HEK293 (cell line): ENCODE measurements at regions not wholly inside any gene's neighbourhood (a gene's known extent, or its start where the extent isn't known, plus 50 kb on each side); places are given as distances from the start of the nearest gene placed in this dataset.

Experiments used
- CTCF ChIA-PET: fragments of 350-600 bp; formaldehyde crosslinking; extraction: SDS; loops from one replicate; lab custom pipeline; 2021; ENCODE audit warnings: antibody characterized with exemption; lab: Yijun Ruan, JAX
- POLR2A ChIA-PET: fragments of 300-600 bp; formaldehyde crosslinking; extraction: SDS; loops from one replicate; lab custom pipeline; 2020; ENCODE audit warnings: antibody characterized with exemption, inconsistent platforms; lab: Yijun Ruan, JAX
- H3K27ac ChIP-seq: fragments of 200-500 bp; sonication (Bioruptor generic); 2 replicates; pipeline ENCODE4 v1.5.1; 2014; ENCODE audit warnings: low read depth, low read length, control low read depth, inconsistent platforms; ENCODE audit errors: extremely low read depth
- H3K36me3 ChIP-seq, 2 experiments: fragments of 200-500 bp in 1 of 2; sonication (Bioruptor generic) in 1 of 2; 1 replicate in 1 of 2; 2 replicates in 1 of 2; pipeline ENCODE4 v1.5.1; 2014 to 2017; ENCODE audit warnings: inconsistent platforms in 2 of 2, low read length in 2 of 2; ENCODE audit not compliant: control insufficient read depth in 2 of 2, insufficient read depth in 1 of 2
- H3K4me1 ChIP-seq: fragments of 200-500 bp; sonication (Bioruptor generic); 2 replicates; pipeline ENCODE4 v1.5.1; 2014; ENCODE audit warnings: mild to moderate bottlenecking, low read length, inconsistent platforms; ENCODE audit not compliant: control insufficient read depth, insufficient read depth
- H3K4me3 ChIP-seq: 2 replicates; pipeline ENCODE4 v1.5.1; 2011; ENCODE audit warnings: low read depth, mild to moderate bottlenecking, control low read depth, low read length, moderate library complexity
- H3K9me3 ChIP-seq: fragments of 200-500 bp; sonication (Bioruptor generic); 2 replicates; pipeline ENCODE4 v1.5.1; 2014; ENCODE audit warnings: low read depth, low read length, inconsistent platforms; ENCODE audit not compliant: control insufficient read depth, insufficient read depth
- EGR2 ChIP-seq: fragments of 450-650 bp; formaldehyde crosslinking; IDR thresholded peaks from 2 replicates; pipeline ENCODE4 v1.5.1; 2016; ENCODE audit warnings: low read depth, missing biosample characterization, missing genetic modification characterization
- GLIS1 ChIP-seq: fragments of 450-650 bp; formaldehyde crosslinking; IDR thresholded peaks from 2 replicates; pipeline ENCODE4 v1.5.1; 2016; ENCODE audit warnings: missing biosample characterization, missing genetic modification characterization
- HOXC10 ChIP-seq: sonication (generic); formaldehyde crosslinking; IDR thresholded peaks from 2 replicates; pipeline ENCODE4 v1.8.1; 2023; ENCODE audit warnings: mild to moderate bottlenecking, missing genetic modification reagents
- KLF10 ChIP-seq: fragments of 450-650 bp; IDR thresholded peaks from 2 replicates; pipeline ENCODE4 v1.5.1; 2018; ENCODE audit warnings: missing biosample characterization, mild to moderate bottlenecking, missing genetic modification characterization
- PRDM1 ChIP-seq: fragments of 450-650 bp; formaldehyde crosslinking; IDR thresholded peaks from 2 replicates; pipeline ENCODE4; 2016; ENCODE audit warnings: missing biosample characterization, missing genetic modification characterization
- ZBTB17 ChIP-seq: fragments of 450-650 bp; formaldehyde crosslinking; IDR thresholded peaks from 2 replicates; pipeline ENCODE4 v1.5.1; 2016; ENCODE audit warnings: missing biosample characterization, missing genetic modification characterization
- ZFHX2 ChIP-seq: fragments of 450-650 bp; formaldehyde crosslinking; conservative IDR thresholded peaks from 2 replicates; pipeline ENCODE4 v1.5.1; 2016; ENCODE audit warnings: missing biosample characterization, missing genetic modification characterization
- ZNF223 ChIP-seq: fragments of 450-650 bp; formaldehyde crosslinking; IDR thresholded peaks from 2 replicates; pipeline ENCODE4 v1.5.1; 2016; ENCODE audit warnings: missing biosample characterization, missing genetic modification characterization
- ZNF324 ChIP-seq: fragments of 450-650 bp; formaldehyde crosslinking; IDR thresholded peaks from 2 replicates; pipeline ENCODE4 v1.5.1; 2016; ENCODE audit warnings: missing biosample characterization, missing genetic modification characterization
- ZNF423 ChIP-seq: fragments of 450-650 bp; formaldehyde crosslinking; IDR thresholded peaks from 2 replicates; pipeline ENCODE4 v1.5.1; 2016; ENCODE audit warnings: missing biosample characterization, missing genetic modification characterization
- ZNF624 ChIP-seq: fragments of 450-650 bp; formaldehyde crosslinking; IDR thresholded peaks from 2 replicates; pipeline ENCODE4 v1.5.1; 2017; ENCODE audit warnings: missing biosample characterization, missing genetic modification characterization
- ZNF658 ChIP-seq: fragments of 450-650 bp; formaldehyde crosslinking; IDR thresholded peaks from 2 replicates; pipeline ENCODE4; 2016; ENCODE audit warnings: missing biosample characterization, missing genetic modification characterization
- ZNF670 ChIP-seq: fragments of 450-650 bp; formaldehyde crosslinking; IDR thresholded peaks from 2 replicates; pipeline ENCODE4 v1.5.1; 2016; ENCODE audit warnings: missing biosample characterization, missing genetic modification characterization, low read depth
- ZSCAN16 ChIP-seq: fragments of 450-650 bp; formaldehyde crosslinking; IDR thresholded peaks from 2 replicates; pipeline ENCODE4 v1.5.1; 2016; ENCODE audit warnings: missing biosample characterization, missing genetic modification characterization
- TF ChIP-seq, protein P1 (sequence below): fragments of 450-650 bp; formaldehyde crosslinking; IDR thresholded peaks from 2 replicates; pipeline ENCODE4 v1.5.1; 2016; ENCODE audit warnings: missing biosample characterization, missing genetic modification characterization
- TF ChIP-seq, protein P2 (sequence below): IDR thresholded peaks from 2 replicates; pipeline ENCODE4 v1.6.1; 2011; ENCODE audit warnings: mild to moderate bottlenecking, low read depth, low read length, borderline replicate concordance
- TF ChIP-seq, protein P3 (sequence below): fragments of 450-650 bp; formaldehyde crosslinking; IDR thresholded peaks from 2 replicates; pipeline ENCODE4 v1.5.1; 2017; ENCODE audit warnings: missing biosample characterization, missing genetic modification characterization
- TF ChIP-seq, protein P4 (sequence below): fragments of 450-650 bp; formaldehyde crosslinking; IDR thresholded peaks from 2 replicates; pipeline ENCODE4 v1.5.1; 2016; ENCODE audit warnings: missing biosample characterization, missing genetic modification characterization
- TF ChIP-seq, protein P5 (sequence below): fragments of 450-650 bp; IDR thresholded peaks from 2 replicates; pipeline ENCODE4 v1.5.1; 2018; ENCODE audit warnings: missing biosample characterization, mild to moderate bottlenecking, missing genetic modification characterization

DNA sequence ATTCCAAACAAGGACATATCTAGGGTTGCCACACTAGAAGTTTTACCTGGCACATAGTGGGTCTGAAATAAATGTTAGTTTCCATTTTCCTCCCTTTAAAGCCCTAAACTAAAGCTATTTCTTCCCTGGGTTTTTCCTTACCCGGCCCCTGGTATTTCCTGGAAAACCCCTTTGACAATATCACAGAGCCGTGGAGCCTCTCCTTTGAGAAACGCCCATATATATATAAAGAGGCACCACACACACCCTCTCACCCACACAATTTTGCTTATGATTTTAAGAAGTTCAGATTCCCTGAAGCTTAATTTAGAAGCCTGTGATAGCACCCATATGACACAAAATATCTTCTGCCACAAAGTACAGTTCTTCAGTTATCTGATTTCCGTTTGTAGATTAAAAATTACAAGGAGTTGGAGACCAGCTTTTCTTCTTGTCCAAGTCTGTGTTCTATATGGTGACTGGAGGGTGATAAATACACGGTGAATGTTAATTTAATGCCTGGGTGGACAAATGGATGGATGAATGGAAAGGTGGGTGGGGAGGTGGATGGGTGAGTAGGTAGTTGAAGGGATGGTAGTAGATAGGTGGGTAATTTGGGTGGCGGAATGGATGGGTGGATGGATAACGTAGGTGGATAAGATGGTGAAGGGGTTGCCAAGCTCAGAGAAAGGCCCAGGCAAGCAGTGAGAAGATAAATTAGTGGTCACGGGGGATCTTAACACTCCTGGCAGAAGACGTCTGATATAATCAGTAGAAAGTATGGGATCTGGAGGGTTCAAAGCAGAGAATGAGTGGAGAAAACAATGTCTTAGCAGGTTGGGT lies 154.4 kb upstream of the FGGY start:
- no peaks in the 10 kb centered on the region for H3K36me3 ChIP-seq
- TF ChIP-seq, protein P1, sequence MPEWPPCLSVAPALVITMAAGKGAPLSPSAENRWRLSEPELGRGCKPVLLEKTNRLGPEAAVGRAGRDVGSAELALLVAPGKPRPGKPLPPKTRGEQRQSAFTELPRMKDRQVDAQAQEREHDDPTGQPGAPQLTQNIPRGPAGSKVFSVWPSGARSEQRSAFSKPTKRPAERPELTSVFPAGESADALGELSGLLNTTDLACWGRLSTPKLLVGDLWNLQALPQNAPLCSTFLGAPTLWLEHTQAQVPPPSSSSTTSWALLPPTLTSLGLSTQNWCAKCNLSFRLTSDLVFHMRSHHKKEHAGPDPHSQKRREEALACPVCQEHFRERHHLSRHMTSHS = no peak
- TF ChIP-seq, protein P2, sequence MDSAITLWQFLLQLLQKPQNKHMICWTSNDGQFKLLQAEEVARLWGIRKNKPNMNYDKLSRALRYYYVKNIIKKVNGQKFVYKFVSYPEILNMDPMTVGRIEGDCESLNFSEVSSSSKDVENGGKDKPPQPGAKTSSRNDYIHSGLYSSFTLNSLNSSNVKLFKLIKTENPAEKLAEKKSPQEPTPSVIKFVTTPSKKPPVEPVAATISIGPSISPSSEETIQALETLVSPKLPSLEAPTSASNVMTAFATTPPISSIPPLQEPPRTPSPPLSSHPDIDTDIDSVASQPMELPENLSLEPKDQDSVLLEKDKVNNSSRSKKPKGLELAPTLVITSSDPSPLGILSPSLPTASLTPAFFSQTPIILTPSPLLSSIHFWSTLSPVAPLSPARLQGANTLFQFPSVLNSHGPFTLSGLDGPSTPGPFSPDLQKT = no peak
- TF ChIP-seq, protein P3, sequence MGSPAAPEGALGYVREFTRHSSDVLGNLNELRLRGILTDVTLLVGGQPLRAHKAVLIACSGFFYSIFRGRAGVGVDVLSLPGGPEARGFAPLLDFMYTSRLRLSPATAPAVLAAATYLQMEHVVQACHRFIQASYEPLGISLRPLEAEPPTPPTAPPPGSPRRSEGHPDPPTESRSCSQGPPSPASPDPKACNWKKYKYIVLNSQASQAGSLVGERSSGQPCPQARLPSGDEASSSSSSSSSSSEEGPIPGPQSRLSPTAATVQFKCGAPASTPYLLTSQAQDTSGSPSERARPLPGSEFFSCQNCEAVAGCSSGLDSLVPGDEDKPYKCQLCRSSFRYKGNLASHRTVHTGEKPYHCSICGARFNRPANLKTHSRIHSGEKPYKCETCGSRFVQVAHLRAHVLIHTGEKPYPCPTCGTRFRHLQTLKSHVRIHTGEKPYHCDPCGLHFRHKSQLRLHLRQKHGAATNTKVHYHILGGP (tag by site-specific recombination) = no peak
- TF ChIP-seq ZFHX2 (tag by site-specific recombination) (peak; percentile 97), ZNF223 (tag by site-specific recombination) (0 out of 2 replicates have a peak, but pooled peaks have one; percentile 13), HOXC10 (CRISPR knock-in tag) (no peak), ZNF423 (tag by site-specific recombination) (0 out of 2 replicates have a peak, but pooled peaks have one; percentile 7), ZNF670 (tag by site-specific recombination) (no peak), KLF10 (tag by site-specific recombination) (no peak), ZNF624 (tag by site-specific recombination) (no peak), ZNF658 (no peak), EGR2 (tag by site-specific recombination) (peak; percentile 100), ZNF324 (tag by site-specific recombination) (no peak), GLIS1 (tag by site-specific recombination) (no peak), ZBTB17 (tag by site-specific recombination) (no peak), ZSCAN16 (tag by site-specific recombination) (no peak)
- TF ChIP-seq, protein P4, sequence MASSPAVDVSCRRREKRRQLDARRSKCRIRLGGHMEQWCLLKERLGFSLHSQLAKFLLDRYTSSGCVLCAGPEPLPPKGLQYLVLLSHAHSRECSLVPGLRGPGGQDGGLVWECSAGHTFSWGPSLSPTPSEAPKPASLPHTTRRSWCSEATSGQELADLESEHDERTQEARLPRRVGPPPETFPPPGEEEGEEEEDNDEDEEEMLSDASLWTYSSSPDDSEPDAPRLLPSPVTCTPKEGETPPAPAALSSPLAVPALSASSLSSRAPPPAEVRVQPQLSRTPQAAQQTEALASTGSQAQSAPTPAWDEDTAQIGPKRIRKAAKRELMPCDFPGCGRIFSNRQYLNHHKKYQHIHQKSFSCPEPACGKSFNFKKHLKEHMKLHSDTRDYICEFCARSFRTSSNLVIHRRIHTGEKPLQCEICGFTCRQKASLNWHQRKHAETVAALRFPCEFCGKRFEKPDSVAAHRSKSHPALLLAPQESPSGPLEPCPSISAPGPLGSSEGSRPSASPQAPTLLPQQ (tag by site-specific recombination) = no peak
- ChIA-PET POLR2A (interaction anchor here (0.6 kb wide), 1 partner anchor 357 kb away, joined by 4 read pairs; no protein-coding TSS in a partner anchor), CTCF (interaction anchor here (0.5 to 1.4 kb wide), 3 partner anchors 10 to 356 kb away, joined by 3 to 4 read pairs (median 3); no protein-coding TSS in a partner anchor)
- H3K4me3 ChIP-seq = no peak overlapping the region
- H3K4me1 ChIP-seq = no peaks in the 10 kb centered on the region
- no peak overlapping the region for H3K27ac ChIP-seq
- H3K9me3 ChIP-seq = no peaks in the 10 kb centered on the region

DNA sequence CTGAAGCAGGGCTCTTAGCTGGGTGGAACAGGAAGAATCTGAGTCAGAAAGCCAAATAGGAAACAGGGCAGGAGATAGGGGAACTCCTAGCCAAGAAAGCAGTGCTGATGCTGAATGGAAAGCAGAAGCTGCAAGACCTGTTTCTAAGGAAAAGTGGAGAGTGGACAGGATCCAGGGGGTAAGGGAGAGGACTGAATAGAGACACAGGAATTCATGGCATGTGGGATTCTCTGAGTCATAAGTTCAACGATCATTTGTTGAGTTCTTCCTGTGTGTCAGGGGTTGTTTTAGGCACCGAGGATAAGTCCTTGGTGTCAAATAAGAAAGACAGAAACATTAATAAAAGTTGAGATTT lies 153.8 kb upstream of the FGGY start:
- Histone ChIP-seq H3K27ac (no peak overlapping the region), H3K4me1 (no peaks in the 10 kb centered on the region), H3K4me3 (no peak overlapping the region), H3K36me3 (no peaks in the 10 kb centered on the region), H3K9me3 (no peaks in the 10 kb centered on the region)
- TF ChIP-seq PRDM1 (tag by site-specific recombination) (peak; percentile 36; the same call in 1 of the 2 replicates), GLIS1 (tag by site-specific recombination) (peak; percentile 78)
- TF ChIP-seq, protein P5, sequence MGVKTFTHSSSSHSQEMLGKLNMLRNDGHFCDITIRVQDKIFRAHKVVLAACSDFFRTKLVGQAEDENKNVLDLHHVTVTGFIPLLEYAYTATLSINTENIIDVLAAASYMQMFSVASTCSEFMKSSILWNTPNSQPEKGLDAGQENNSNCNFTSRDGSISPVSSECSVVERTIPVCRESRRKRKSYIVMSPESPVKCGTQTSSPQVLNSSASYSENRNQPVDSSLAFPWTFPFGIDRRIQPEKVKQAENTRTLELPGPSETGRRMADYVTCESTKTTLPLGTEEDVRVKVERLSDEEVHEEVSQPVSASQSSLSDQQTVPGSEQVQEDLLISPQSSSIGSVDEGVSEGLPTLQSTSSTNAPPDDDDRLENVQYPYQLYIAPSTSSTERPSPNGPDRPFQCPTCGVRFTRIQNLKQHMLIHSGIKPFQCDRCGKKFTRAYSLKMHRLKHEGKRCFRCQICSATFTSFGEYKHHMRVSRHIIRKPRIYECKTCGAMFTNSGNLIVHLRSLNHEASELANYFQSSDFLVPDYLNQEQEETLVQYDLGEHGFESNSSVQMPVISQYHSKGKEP (tag by site-specific recombination) = no peak
- ChIA-PET POLR2A (no interaction called here), CTCF (interaction anchor here (1.4 kb wide), 1 partner anchor 10 kb away, joined by 4 read pairs; no protein-coding TSS in a partner anchor)
